Eye (tissue), 1 donor: ENCODE measurements at regions not wholly inside any gene's neighbourhood (a gene's known extent, or its start where the extent isn't known, plus 50 kb on each side); places are given as distances from the start of the nearest gene placed in this dataset.

Experiments
- DNase-seq: peaks from one replicate; pipeline ENCODE4 v3.0.0-alpha.2; 2015

GRCh38 chr17:33404070-33404819 is 111.2 kb upstream of the ASIC2 start:
- no peak for DNase-seq

GRCh38 chr17:33416131-33416530 is 123.0 kb upstream of the ASIC2 start:
- no peak for DNase-seq

GRCh38 chr17:33421933-33422332 is 128.8 kb upstream of the ASIC2 start:
- no peak for DNase-seq

DNA sequence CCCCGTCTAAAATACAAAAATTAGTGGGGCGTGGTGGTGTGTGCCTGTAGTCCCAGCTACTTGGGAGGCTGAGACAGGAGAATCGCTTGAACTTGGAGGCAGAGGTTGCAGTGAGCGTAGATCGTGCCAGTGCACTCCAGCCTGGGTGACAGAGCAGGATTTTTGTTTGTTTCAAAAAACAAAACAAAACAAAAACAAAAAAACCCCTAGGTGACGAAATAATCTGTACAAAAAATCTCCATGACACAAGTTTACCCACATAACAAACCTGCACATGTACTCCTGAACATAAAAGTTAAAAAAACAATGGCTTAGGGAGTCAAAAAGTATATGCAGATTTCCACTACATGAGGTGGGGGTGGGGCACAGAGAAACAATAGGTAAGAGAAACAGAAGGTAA is 140.5 kb upstream of the ASIC2 start:
- no peak for DNase-seq

DNA sequence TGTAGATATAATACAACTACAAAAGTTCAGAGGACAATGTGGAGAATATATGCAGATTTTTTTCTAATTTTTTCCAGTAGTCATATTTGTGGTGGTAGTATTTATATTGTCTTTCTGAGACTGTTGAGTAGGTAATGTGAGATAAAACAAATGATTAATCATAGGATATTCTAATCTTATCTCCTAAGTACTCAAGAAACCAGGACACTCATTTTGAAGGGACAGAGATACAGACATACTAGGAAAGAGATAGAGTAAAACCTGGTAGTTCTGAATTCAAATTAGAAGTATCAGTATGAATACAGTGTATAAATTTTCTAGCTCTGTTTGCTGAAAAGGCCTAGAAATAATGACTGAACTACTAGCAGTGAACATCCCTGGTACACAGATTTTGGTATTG is 141.7 kb upstream of the ASIC2 start:
- DNase-seq: no peak

DNA sequence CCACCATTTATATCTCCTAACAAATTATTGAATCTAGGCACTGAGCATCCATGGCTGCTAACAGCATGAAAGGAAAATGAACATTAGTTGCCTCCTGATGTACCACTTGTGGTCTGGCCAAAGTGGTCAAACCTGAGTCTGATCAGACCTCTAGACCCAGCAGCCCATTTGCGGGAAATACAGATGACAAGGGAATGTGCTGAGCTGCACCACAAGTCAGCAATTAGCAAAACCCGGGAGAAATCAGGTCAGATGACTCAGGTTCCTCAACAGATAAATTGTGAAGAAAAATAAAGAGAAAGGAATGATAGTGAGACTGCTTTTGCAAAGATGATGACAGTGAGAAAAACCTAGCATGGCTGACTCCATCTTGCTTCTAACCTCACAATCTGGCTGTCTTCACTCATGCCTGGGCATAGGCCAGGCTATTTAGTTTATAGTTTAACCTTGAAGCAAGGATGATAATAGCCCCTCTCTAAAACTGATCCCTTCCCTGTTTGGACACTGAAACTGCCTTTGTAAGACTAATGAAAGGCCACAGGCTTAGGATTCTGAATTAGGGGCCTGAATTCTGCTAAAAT is 142.7 kb upstream of the ASIC2 start:
- no peak for DNase-seq

GRCh38 chr17:33436321-33436720 is 143.2 kb upstream of the ASIC2 start:
- no peak for DNase-seq

- no peak for DNase-seq
These were observed 145.0 kb upstream of the ASIC2 start for GRCh38 chr17:33438139-33438538.

GRCh38 chr17:33438578-33438977 is 145.5 kb upstream of the ASIC2 start:
- DNase-seq: no peak

DNA sequence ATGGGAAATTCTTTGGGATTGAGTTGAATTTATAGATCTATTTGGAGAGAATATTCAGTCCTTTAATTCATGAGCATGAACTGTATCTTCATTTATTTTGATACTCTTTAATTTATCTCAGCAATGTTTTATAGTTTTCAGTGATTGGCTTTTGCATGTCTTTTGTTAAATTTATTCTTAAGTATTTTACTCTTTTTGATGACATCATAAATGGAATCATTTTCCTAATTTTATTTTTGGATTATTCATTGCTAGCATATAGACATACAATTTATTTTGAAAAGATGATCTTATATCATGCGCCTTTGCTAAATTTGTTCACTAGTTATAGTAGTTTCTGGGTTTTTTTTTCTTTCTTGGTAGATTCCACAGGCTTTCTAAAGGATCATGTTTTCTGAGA is 149.2 kb upstream of the ASIC2 start:
- no peak for DNase-seq

- no peak for DNase-seq
These were observed 151.6 kb upstream of the ASIC2 start for GRCh38 chr17:33444731-33445130.

GRCh38 chr17:33447090-33447489 is 154.0 kb upstream of the ASIC2 start:
- no peak for DNase-seq

DNA sequence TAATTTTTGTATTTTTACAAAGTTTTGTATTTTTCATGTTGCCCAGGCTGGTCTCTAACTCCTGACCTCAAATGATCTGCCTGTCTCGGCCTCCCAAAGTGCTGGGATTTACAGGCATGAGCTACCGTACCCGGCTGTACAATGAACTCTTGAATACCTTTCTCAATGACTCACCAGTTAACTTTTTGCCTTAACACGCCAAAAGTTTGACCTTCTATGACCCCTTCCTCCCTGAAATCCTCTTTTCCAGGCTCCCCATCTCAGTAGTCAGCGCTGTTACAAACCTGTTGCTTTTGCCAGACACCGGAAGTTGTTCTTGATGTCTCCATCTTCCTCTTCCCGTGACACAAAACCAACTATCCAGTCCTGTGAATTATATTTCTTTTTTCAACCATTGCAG is 158.1 kb upstream of the ASIC2 start:
- DNase-seq: no peak

DNA sequence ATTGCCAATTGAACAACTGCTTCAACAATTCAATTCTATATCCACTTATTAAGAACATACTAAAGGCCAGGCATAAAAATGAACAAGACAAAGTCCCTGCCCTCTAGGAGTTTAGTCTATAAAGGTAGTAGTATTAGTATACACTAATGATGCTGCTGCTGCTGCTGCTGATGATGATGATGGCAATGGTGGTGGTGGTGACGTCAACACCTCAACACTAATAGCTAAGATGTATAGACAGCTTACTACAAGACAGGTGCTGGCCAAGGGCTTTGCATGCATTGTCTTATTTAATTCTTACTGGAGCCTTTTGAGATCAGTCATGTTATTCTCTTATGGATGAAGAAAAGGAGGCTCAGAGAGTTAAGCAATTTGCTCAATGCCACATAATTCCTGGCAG is 164.4 kb upstream of the ASIC2 start:
- DNase-seq: no peak

- DNase-seq: no peak
These were observed 166.2 kb upstream of the ASIC2 start for GRCh38 chr17:33459078-33459940.

DNA sequence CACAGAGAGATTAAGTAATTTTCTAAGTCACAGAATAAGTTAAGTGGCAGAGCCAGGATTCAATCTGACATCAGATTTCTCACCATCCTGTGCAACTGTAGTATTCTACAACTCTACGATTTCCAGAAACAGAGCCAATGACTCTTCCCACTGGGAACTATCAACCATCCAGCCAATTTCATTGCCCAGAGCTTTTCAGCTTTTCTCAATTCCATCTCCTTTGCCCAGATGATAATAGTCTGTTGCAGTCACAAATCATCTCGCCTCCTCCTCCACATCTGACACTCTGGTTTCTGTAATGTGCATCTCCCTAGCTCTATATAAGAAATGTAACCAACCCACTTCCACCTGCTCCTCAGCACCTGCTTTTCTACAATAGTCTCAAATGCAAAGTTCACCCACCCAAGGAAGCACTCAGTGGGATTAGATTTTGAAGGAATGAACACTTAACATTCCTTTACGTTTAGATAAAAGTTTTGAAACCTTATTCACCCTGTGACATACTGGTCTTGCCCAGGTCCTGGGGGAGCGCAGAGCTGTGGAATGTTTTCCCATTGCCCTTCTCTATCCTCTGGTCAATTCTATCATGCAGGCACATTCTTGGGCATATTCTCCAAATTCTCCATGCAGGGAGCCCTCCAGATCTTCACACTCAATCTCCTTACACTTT is 167.8 kb upstream of the ASIC2 start:
- DNase-seq: no peak

- DNase-seq: no peak
These were observed 170.8 kb upstream of the ASIC2 start for GRCh38 chr17:33463887-33464286.

GRCh38 chr17:33464669-33465280 is 171.7 kb upstream of the ASIC2 start:
- no peak for DNase-seq

- DNase-seq: no peak
These were observed 176.3 kb upstream of the ASIC2 start for GRCh38 chr17:33469421-33469820.

GRCh38 chr17:33469911-33470310 is 176.8 kb upstream of the ASIC2 start:
- DNase-seq: peak; percentile 76

DNA sequence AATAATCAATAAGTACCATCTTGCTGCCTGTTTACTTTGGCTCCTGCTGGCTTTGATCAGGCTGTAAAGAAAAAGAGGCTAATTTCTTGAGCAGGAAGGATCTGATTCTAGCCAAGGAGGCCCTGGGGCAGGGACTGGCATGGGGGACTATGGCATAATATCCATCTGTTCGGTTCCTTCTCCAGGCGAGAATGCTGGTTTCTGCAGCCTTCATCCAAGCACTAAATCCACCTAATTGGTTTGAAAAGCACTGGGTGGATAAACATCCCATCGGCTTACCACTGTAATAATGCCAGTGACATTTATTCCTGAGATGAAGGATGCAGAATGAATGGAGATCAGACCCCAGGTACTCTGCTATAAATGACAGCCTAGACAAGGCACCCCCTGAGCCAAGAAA is 180.0 kb upstream of the ASIC2 start:
- DNase-seq: no peak

GRCh38 chr17:33474789-33475188 is 181.7 kb upstream of the ASIC2 start:
- no peak for DNase-seq

DNA sequence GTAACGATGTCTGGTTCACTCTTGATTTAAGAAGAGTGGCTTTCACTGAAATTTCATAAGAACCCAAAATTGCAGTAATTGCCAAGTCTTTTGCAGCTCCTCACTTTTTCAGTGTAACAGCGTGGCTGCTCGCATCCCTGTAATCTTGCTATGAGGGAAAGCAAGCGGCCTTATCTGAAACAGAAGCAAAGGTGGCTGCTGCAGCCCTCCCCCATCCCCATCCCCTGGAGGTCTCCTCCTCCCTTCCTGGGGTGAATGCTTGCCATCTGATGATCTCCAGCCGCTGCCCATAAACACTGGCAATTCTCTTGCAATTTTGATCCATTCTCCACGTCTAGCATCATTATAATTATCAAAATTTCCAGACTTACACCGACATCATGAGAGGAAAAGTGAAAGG is 182.5 kb upstream of the ASIC2 start:
- no peak for DNase-seq
